Loucy (cell line): ENCODE measurements at regions not wholly inside any gene's neighbourhood (a gene's known extent, or its start where the extent isn't known, plus 50 kb on each side); places are given as distances from the start of the nearest gene placed in this dataset.
A peak's percentile ranks its signal among the peaks of the same experiment; 100 is the strongest.
"Not testable (repeated sequence)": the region's sequence is repeated elsewhere in the genome, so short reads cannot be mapped to it uniquely, and the experiment has no call there.

Experiments used
- H2AFZ ChIP-seq: fragments of 200-600 bp; sonication (generic); 2 replicates; pipeline ENCODE4 v1.6.0; 2016; ENCODE audit warnings: antibody characterized with exemption, mild to moderate bottlenecking, low read length, moderate library complexity
- H3F3A ChIP-seq: fragments of 200-600 bp; 2 replicates; pipeline ENCODE4 v1.6.0; 2016; ENCODE audit warnings: antibody characterized with exemption, low read depth, mild to moderate bottlenecking
- H3K27me3 ChIP-seq: fragments of 200-600 bp; sonication (generic); 2 replicates; pipeline ENCODE4 v1.6.1; 2014; ENCODE audit warnings: low read length, mild to moderate bottlenecking; ENCODE audit not compliant: insufficient read depth, poor library complexity, severe bottlenecking
- H3K36me3 ChIP-seq: fragments of 200-600 bp; sonication (generic); 2 replicates; pipeline ENCODE4 v1.6.1; 2016; ENCODE audit warnings: low read length; ENCODE audit not compliant: insufficient read depth
- H3K4me1 ChIP-seq: fragments of 200-600 bp; sonication (generic); 2 replicates; pipeline ENCODE4 v1.5.1; 2014; ENCODE audit warnings: low read length, mild to moderate bottlenecking; ENCODE audit not compliant: insufficient read depth, poor library complexity, severe bottlenecking
- H3K4me2 ChIP-seq: fragments of 200-600 bp; sonication (generic); 2 replicates; pipeline ENCODE4 v1.6.0; 2014; ENCODE audit warnings: antibody characterized with exemption, low read length, low read depth, mild to moderate bottlenecking; ENCODE audit not compliant: poor library complexity, severe bottlenecking
- H3K4me3 ChIP-seq: fragments of 200-600 bp; sonication (generic); 2 replicates; pipeline ENCODE4 v1.5.1; 2014; ENCODE audit warnings: low read length, mild to moderate bottlenecking, mixed read lengths; ENCODE audit not compliant: poor library complexity, severe bottlenecking
- H3K79me2 ChIP-seq: fragments of 200-600 bp; sonication (generic); 2 replicates; pipeline ENCODE4 v1.6.1; 2014; ENCODE audit warnings: low read length; ENCODE audit not compliant: insufficient read depth
- H3K9ac ChIP-seq: fragments of 200-600 bp; sonication (generic); 2 replicates; pipeline ENCODE4 v1.6.0; 2014; ENCODE audit warnings: mild to moderate bottlenecking, low read depth, low read length, moderate library complexity; ENCODE audit not compliant: poor library complexity, severe bottlenecking
- H3K9me2 ChIP-seq: fragments of 200-600 bp; sonication (generic); replicated peaks from 2 replicates; pipeline ENCODE4 v1.6.1; 2016; ENCODE audit warnings: low read depth, low read length, mixed read lengths
- H3K9me3 ChIP-seq: fragments of 200-600 bp; sonication (generic); 2 replicates; pipeline ENCODE4 v1.6.1; 2014; ENCODE audit warnings: mild to moderate bottlenecking, antibody characterized with exemption, low read length, low read depth; ENCODE audit not compliant: insufficient read depth
- H4K20me1 ChIP-seq: fragments of 200-600 bp; sonication (generic); 2 replicates; pipeline ENCODE4 v1.6.0; 2014; ENCODE audit warnings: antibody characterized with exemption, low read length, mild to moderate bottlenecking; ENCODE audit not compliant: insufficient read depth, poor library complexity, severe bottlenecking
- EZH2phosphoT487 ChIP-seq: fragments of 200-600 bp; IDR thresholded peaks from 2 replicates; pipeline ENCODE4 v1.6.1; 2018; ENCODE audit warnings: antibody characterized with exemption, mild to moderate bottlenecking, moderate library complexity, borderline replicate concordance
- TF ChIP-seq, protein P1 (sequence below): fragments of 200-600 bp; sonication (generic); conservative IDR thresholded peaks from 2 replicates; pipeline ENCODE4 v1.5.1; 2014; ENCODE audit warnings: mild to moderate bottlenecking, antibody characterized with exemption, low read length

DNA sequence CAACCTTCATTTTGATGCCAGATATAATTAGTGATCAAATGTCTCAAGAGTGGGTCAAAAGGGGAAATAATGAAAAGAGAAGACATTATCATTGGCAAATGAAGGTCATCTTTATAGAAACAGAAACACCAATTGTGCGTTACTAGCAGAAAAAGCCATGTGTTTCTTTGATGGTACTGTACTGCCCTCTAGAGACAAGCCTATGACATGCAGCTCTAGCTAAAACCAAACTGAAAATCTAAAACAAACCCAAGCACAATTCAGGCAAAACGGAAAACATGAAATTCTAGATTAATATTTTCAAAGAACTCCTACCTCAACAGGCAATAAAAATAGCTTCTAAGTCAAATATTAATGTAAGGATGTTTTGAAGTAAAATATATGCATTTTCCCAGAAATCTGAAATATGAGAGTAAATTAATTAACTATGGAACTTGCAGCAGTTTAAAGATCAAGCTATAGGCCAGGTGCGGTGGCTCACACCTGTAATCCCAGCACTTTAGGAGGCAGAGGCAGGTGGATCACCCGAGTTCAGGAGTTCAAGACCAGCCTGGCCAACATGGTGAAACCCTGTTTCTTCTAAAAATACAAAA is 115.4 kb downstream of the KLHL28 start:
- no peaks in the 10 kb centered on the region for H3K36me3 ChIP-seq
- no peaks in the 10 kb centered on the region for H3K9me3 ChIP-seq
- H3K27me3 ChIP-seq: no peaks in the 10 kb centered on the region
- H4K20me1 ChIP-seq: no peaks in the 10 kb centered on the region
- H3K4me2 ChIP-seq: peak overlapping the region; percentile 34
- H3K4me1 ChIP-seq: no peaks in the 10 kb centered on the region
- no peaks in the 10 kb centered on the region for H3F3A ChIP-seq
- H3K4me3 ChIP-seq: no peak overlapping the region
- H3K79me2 ChIP-seq: no peaks in the 10 kb centered on the region
- H3K9me2 ChIP-seq: no peaks in the 10 kb centered on the region
- H2AFZ ChIP-seq: peak overlapping the region; percentile 79
- H3K9ac ChIP-seq: no peak overlapping the region
- no peak for TF ChIP-seq EZH2phosphoT487
- TF ChIP-seq, protein P1, sequence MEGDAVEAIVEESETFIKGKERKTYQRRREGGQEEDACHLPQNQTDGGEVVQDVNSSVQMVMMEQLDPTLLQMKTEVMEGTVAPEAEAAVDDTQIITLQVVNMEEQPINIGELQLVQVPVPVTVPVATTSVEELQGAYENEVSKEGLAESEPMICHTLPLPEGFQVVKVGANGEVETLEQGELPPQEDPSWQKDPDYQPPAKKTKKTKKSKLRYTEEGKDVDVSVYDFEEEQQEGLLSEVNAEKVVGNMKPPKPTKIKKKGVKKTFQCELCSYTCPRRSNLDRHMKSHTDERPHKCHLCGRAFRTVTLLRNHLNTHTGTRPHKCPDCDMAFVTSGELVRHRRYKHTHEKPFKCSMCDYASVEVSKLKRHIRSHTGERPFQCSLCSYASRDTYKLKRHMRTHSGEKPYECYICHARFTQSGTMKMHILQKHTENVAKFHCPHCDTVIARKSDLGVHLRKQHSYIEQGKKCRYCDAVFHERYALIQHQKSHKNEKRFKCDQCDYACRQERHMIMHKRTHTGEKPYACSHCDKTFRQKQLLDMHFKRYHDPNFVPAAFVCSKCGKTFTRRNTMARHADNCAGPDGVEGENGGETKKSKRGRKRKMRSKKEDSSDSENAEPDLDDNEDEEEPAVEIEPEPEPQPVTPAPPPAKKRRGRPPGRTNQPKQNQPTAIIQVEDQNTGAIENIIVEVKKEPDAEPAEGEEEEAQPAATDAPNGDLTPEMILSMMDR: peak; percentile 93

DNA sequence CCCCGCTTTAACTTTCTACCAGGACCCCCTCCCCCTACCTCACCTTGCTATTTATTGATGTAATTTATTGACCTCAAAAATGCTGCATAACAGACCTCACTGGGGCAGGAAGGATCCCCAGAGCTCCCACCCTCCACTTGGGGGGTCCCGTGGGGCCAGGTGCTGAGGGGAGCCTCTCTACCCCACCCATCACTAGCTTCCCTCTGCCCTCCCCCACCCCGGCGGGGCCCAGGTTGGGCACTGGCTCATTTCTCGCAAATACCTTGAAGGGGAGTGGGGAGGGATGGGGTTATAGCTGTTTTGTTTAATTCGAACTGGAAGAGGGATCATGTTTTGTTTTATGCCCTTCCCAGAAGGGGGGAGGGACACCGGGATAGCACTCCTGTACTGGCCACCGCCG is 125.8 kb downstream of the KLHL28 start:
- not testable (repeated sequence) for H3K79me2 ChIP-seq, H3K4me1 ChIP-seq, H3K9me3 ChIP-seq, H4K20me1 ChIP-seq, H3F3A ChIP-seq, H3K4me2 ChIP-seq, H3K9ac ChIP-seq, H3K36me3 ChIP-seq, H3K9me2 ChIP-seq, H3K4me3 ChIP-seq, H3K27me3 ChIP-seq, H2AFZ ChIP-seq

GRCh38 chr14:44833376-44834060 is 128.2 kb downstream of the KLHL28 start:
- no peaks in the 10 kb centered on the region for H4K20me1 ChIP-seq
- TF ChIP-seq, protein P1: no peak
- TF ChIP-seq EZH2phosphoT487: no peak
- H3K27me3 ChIP-seq: no peaks in the 10 kb centered on the region
- no peaks in the 10 kb centered on the region for H3K9me3 ChIP-seq
- no peak overlapping the region for H3K4me2 ChIP-seq
- H3K4me1 ChIP-seq: no peaks in the 10 kb centered on the region
- no peak overlapping the region for H2AFZ ChIP-seq
- no peak overlapping the region for H3K4me3 ChIP-seq
- no peak overlapping the region for H3K9ac ChIP-seq
- H3K36me3 ChIP-seq: no peaks in the 10 kb centered on the region
- H3K9me2 ChIP-seq: no peaks in the 10 kb centered on the region
- H3F3A ChIP-seq: no peaks in the 10 kb centered on the region
- H3K79me2 ChIP-seq: no peaks in the 10 kb centered on the region

DNA sequence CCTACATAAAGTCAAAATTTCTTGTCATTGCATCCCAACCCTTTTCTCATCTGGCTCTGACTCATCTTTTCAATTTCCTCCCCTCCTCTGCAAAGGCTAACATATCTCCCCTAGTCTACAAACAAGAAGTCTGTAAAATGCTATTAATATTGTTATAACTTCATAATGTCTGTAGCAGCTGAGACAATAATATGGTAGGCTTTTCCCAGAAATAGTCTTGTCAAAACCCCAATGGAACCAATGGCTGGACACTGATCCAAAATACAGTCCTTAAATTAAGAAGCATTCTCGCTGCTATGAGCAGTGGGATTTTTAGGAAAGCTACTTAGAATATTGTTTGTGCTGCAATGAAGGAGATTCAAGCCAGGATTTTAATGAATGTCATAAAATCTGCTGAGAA is 131.4 kb downstream of the KLHL28 start:
- no peaks in the 10 kb centered on the region for H3K79me2 ChIP-seq
- no peaks in the 10 kb centered on the region for H3F3A ChIP-seq
- TF ChIP-seq, protein P1: no peak
- no peak for TF ChIP-seq EZH2phosphoT487
- H4K20me1 ChIP-seq: no peaks in the 10 kb centered on the region
- no peaks in the 10 kb centered on the region for H3K36me3 ChIP-seq
- no peak overlapping the region for H3K9ac ChIP-seq
- no peaks in the 10 kb centered on the region for H3K4me1 ChIP-seq
- no peak overlapping the region for H3K4me3 ChIP-seq
- H2AFZ ChIP-seq: no peak overlapping the region
- H3K4me2 ChIP-seq: no peak overlapping the region
- no peaks in the 10 kb centered on the region for H3K9me2 ChIP-seq
- no peaks in the 10 kb centered on the region for H3K27me3 ChIP-seq
- H3K9me3 ChIP-seq: no peaks in the 10 kb centered on the region
